NB4 (cell line): ENCODE measurements at regions not wholly inside any gene's neighbourhood (a gene's known extent, or its start where the extent isn't known, plus 50 kb on each side); places are given as distances from the start of the nearest gene placed in this dataset.

Source experiments
- MYC ChIP-seq: IDR thresholded peaks from 2 replicates; pipeline ENCODE4 v1.6.1; 2011; ENCODE audit warnings: low read depth, low read length
- POLR2A ChIP-seq: IDR thresholded peaks from 2 replicates; pipeline ENCODE4 v1.6.1; 2011; ENCODE audit warnings: mild to moderate bottlenecking; ENCODE audit not compliant: insufficient read length; ENCODE audit errors: extremely low read depth
- TF ChIP-seq, protein P1 (sequence below): IDR thresholded peaks from one replicate; pipeline ENCODE4 v1.5.1; 2012; ENCODE audit warnings: low read depth, low read length
- TF ChIP-seq, protein P2 (sequence below): IDR thresholded peaks from 2 replicates; pipeline ENCODE4 v1.6.1; 2011; ENCODE audit warnings: low read depth, low read length

- TF ChIP-seq POLR2A, result no peak
- TF ChIP-seq, protein P1, sequence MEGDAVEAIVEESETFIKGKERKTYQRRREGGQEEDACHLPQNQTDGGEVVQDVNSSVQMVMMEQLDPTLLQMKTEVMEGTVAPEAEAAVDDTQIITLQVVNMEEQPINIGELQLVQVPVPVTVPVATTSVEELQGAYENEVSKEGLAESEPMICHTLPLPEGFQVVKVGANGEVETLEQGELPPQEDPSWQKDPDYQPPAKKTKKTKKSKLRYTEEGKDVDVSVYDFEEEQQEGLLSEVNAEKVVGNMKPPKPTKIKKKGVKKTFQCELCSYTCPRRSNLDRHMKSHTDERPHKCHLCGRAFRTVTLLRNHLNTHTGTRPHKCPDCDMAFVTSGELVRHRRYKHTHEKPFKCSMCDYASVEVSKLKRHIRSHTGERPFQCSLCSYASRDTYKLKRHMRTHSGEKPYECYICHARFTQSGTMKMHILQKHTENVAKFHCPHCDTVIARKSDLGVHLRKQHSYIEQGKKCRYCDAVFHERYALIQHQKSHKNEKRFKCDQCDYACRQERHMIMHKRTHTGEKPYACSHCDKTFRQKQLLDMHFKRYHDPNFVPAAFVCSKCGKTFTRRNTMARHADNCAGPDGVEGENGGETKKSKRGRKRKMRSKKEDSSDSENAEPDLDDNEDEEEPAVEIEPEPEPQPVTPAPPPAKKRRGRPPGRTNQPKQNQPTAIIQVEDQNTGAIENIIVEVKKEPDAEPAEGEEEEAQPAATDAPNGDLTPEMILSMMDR, result no peak
- TF ChIP-seq, protein P2, sequence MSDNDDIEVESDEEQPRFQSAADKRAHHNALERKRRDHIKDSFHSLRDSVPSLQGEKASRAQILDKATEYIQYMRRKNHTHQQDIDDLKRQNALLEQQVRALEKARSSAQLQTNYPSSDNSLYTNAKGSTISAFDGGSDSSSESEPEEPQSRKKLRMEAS, result no peak
- TF ChIP-seq MYC, result no peak
Measured at GRCh38 chr13:97120346-97120745, 101.8 kb upstream of the MBNL2 start.
